GM21360 (cell line): ENCODE measurements at regions not wholly inside any gene's neighbourhood (a gene's known extent, or its start where the extent isn't known, plus 50 kb on each side); places are given as distances from the start of the nearest gene placed in this dataset.
"Not testable (repeated sequence)": the region's sequence is repeated elsewhere in the genome, so short reads cannot be mapped to it uniquely, and the experiment has no call there.

Experiments
- ATAC-seq: cut with Tn5 transposase; IDR thresholded peaks from one replicate; pipeline ENCODE4 v1.9.1; 2021; ENCODE audit warnings: mild to moderate bottlenecking, moderate library complexity; ENCODE audit not compliant: unreplicated experiment

GRCh38 chr1:184821658-184822057 lies 67.0 kb upstream of the EDEM3 start:
- no peak for ATAC-seq

- no peak for ATAC-seq
Measured at GRCh38 chr1:184820956-184821355, 66.3 kb upstream of the EDEM3 start.

GRCh38 chr1:184820218-184820750 lies 65.6 kb upstream of the EDEM3 start:
- no peak for ATAC-seq

- ATAC-seq: no peak
Measured at GRCh38 chr1:184818646-184819045, 64.0 kb upstream of the EDEM3 start.

GRCh38 chr1:184817003-184817402 lies 62.3 kb upstream of the EDEM3 start:
- not testable (repeated sequence) for ATAC-seq

- no peak for ATAC-seq
Measured at GRCh38 chr1:184813528-184814089, 59.0 kb upstream of the EDEM3 start.

- ATAC-seq: no peak
Measured at GRCh38 chr1:184811439-184812111, 56.9 kb upstream of the EDEM3 start.

- ATAC-seq: no peak
Measured at GRCh38 chr1:184810735-184811343, 56.2 kb upstream of the EDEM3 start.

GRCh38 chr1:184806296-184806721 lies 51.7 kb upstream of the EDEM3 start:
- peak; percentile 8 for ATAC-seq

- peak; percentile 87 for ATAC-seq
Measured at GRCh38 chr1:184805667-184806295, 51.1 kb upstream of the EDEM3 start.
